ENCODE measurements at regions not wholly inside any gene's neighbourhood (a gene's known extent, or its start where the extent isn't known, plus 50 kb on each side); places are given as distances from the start of the nearest gene placed in this dataset.
"Not testable (repeated sequence)": the region's sequence is repeated elsewhere in the genome, so short reads cannot be mapped to it uniquely, and the experiment has no call there.

- ATAC-seq, result no peak
- intact Hi-C loops (cut with DNase I, micrococcal nuclease), result no loop called here
These were observed 253.4 kb upstream of the CASK start for GRCh38 chrX:42176789-42177188.

GRCh38 chrX:42175843-42176242 is 252.5 kb upstream of the CASK start:
- no peak for DNase-seq
- intact Hi-C loops (cut with DNase I, micrococcal nuclease), result no loop called here
- ATAC-seq, result no peak

More at GRCh38 chrX:42176789-42177188, 253.4 kb upstream of the CASK start:
- DNase-seq, result no peak

- DNase-seq; intact Hi-C loops (cut with DNase I, micrococcal nuclease); ATAC-seq: not testable (repeated sequence)
These were observed 234.6 kb upstream of the CASK start for GRCh38 chrX:42157923-42158322.

- intact Hi-C loops (cut with DNase I, micrococcal nuclease), result no loop called here
- DNase-seq, result no peak
- no peak for ATAC-seq
These were observed 228.5 kb upstream of the CASK start for GRCh38 chrX:42151808-42152207.

- ATAC-seq (no peak), DNase-seq (no peak)
- intact Hi-C loops (cut with DNase I, micrococcal nuclease), result no loop called here
These were observed 226.4 kb upstream of the CASK start for GRCh38 chrX:42149765-42150164.

DNA sequence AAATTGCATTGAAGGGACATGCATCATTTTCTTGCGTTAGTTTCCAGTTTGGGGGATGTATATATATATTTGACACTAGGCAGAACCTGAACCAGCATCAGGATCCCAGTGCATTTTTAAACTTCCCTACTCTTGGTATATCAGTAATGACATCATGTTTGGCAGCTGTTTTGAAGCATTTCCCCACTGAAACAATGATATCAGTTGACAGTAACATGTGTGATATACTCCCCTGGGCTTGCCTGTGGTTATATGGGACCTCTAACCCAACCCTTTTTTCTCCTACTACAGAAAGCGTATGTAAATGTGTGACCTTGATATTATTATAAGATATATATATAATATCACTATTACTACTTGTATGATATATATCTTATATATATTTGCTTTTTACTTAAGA is 225.9 kb upstream of the CASK start:
- intact Hi-C loops (cut with DNase I, micrococcal nuclease), result no loop called here
- ATAC-seq (no peak), DNase-seq (no peak)

- intact Hi-C loops (cut with DNase I, micrococcal nuclease), result no loop called here
- DNase-seq, result no peak
- no peak for ATAC-seq
These were observed 220.7 kb upstream of the CASK start for GRCh38 chrX:42143866-42144592.

DNA sequence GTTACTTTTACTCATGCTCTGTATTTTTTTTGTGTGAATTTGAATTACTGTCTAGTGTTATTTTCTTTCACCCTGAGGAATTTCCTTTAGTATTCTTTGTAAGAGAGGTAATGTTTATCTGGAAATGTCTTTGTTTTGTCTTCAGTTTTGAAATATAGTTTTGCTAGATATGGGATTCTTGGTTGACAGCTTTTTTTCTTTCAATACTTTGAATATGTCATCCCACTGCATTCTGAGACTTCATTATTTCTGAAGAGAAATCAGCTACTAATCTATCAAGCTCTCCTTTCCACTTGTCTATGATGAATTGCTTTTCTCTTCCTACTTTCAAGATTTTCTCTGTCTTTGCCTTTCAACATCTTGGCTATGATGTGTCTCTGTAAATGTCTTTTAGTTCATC is 217.0 kb upstream of the CASK start:
- intact Hi-C loops (cut with DNase I, micrococcal nuclease), result no loop called here
- ATAC-seq (no peak), DNase-seq (no peak)

GRCh38 chrX:42135583-42136228 is 212.4 kb upstream of the CASK start:
- intact Hi-C loops (cut with DNase I, micrococcal nuclease), result no loop called here
- DNase-seq, result no peak
- ATAC-seq, result peak; percentile 92

DNA sequence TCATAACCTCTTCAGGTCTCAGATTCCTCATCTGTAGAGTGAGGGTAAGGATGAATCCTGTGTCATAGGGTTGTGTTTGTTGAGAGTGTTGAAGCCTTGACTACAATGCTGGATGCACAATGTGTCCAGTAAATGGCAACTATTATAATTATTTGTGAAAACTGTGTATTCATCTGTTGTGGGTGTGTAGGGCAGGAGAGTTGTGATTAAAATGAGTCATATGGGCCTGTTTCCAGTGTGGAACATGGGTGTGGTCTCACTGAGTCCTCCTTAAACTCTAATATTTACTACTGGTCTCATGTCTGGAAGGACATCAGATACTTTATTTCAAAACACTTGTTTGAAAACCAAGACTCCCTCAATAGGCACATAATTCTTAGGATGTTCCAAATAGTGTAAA is 208.5 kb upstream of the CASK start:
- intact Hi-C loops (cut with DNase I, micrococcal nuclease), result no loop called here
- no peak for DNase-seq
- ATAC-seq, result no peak

- DNase-seq (no peak), ATAC-seq (no peak)
- intact Hi-C loops (cut with DNase I, micrococcal nuclease), result no loop called here
These were observed 205.9 kb upstream of the CASK start for GRCh38 chrX:42129022-42129940.

DNA sequence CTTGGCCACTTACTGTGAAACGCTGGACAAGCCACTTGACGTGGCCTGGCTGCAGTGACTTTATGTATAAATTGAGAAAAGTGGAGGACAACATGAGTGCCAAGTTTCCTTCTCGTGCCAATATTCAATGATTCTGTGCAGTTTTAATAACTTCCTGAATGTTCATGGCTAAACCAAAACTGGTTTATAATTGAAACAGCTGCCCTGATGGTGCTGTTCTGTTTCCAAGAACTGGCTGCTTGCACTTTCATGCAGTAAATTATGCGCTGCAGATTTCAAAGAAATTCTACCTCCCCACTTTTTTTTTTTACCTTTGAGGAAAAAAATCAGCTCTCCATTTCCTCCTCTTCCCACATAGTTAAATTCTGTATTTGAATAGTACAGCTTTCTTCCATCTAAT is 205.2 kb upstream of the CASK start:
- ATAC-seq, result no peak

GRCh38 chrX:42128020-42128419 is 204.7 kb upstream of the CASK start:
- no peak for ATAC-seq
- intact Hi-C loops (cut with DNase I, micrococcal nuclease), result no loop called here

More for the DNA sequence above, 205.2 kb upstream of the CASK start:
- intact Hi-C loops (cut with DNase I, micrococcal nuclease), result no loop called here
- no peak for DNase-seq

DNA sequence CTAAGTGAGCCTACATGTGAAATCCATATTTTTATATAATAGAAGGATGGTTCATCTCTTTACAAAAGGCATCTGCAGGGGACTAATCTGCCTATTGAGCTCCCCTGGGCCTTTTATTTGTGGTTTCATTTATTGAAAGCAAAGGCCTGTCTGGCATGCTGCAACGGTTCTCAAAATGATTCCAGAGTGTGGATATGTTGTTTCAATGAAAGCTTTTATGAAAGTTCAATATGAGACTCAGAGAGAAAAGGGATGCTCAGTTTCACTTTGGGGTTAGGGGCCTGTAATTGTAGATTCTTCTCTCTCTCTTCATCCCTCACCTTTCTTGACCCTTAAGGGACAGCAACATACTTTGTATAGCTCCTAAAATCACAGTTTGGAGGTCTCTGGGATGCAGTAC is 204.2 kb upstream of the CASK start:
- no peak for DNase-seq
- intact Hi-C loops (cut with DNase I, micrococcal nuclease), result no loop called here

More at GRCh38 chrX:42128020-42128419, 204.7 kb upstream of the CASK start:
- no peak for DNase-seq

GRCh38 chrX:42123369-42123768 is 200.0 kb upstream of the CASK start:
- intact Hi-C loops (cut with DNase I, micrococcal nuclease), result no loop called here
- ATAC-seq (no peak), DNase-seq (no peak)

More for the DNA sequence above, 204.2 kb upstream of the CASK start:
- no peak for ATAC-seq

DNA sequence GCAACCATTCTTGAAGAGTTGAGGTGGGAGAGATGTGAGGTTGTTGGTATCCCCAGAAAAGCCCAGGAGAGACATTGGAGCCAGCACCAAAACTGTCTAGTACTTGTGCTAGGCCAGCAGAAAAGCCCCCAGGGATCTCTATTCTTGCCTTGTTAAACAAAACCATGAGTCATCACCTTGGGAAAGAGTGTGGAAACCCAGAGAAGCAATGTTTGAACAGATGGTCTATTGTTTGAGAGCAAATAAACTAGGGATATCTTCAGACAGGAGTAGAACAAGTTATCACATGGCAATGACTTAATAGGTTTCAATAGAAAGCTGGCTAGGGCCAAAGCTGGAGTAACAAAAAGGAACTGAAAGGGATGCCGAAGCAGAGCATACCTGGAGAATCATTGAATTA is 195.7 kb upstream of the CASK start:
- intact Hi-C loops (cut with DNase I, micrococcal nuclease), result no loop called here
- ATAC-seq, result no peak

DNA sequence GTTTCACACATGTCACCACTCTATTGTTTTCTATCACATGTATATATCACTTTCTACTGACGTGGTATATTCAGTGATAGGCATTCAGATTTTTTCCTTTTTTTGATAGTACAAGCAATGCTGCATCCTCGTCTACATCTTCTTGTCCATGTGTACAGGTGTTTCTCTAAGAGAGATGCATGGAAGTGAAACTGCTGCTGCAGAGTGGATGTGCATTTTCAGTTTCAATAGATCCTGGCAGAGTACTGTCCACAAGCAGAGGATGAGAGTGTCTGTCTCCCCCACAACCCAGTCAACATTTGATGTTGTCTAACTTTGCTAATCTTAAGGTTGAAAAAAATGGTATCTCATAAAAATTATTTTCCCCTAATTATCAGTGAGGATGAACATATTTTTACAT is 194.0 kb upstream of the CASK start:
- intact Hi-C loops (cut with DNase I, micrococcal nuclease), result no loop called here
- no peak for DNase-seq
- no peak for ATAC-seq

More for the DNA sequence above, 195.7 kb upstream of the CASK start:
- no peak for DNase-seq

DNA sequence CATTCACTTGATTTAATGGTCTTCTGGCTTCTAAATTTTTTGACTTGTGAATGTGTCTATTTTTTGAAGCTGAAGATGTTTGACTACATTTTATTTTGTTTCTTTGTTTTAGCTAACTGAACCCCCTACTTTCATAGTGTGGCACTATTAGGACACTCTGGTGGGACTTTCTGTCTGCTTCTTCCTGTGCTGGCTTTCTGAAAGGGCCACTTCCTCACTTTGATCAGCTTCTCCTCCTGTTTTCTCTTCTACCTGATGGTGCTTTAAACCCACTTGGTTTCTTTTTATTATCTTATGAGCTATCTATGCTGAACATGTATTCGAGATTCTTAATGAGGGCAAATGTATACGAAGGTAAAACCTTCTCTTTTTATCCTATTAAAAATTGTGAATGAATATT is 186.1 kb upstream of the CASK start:
- DNase-seq (no peak), ATAC-seq (no peak)
- intact Hi-C loops (cut with DNase I, micrococcal nuclease), result no loop called here

All from left colon (tissue), 2 donors.